DOHH2 (cell line): ENCODE measurements at regions not wholly inside any gene's neighbourhood (a gene's known extent, or its start where the extent isn't known, plus 50 kb on each side); places are given as distances from the start of the nearest gene placed in this dataset.
"Not testable (repeated sequence)": the region's sequence is repeated elsewhere in the genome, so short reads cannot be mapped to it uniquely, and the experiment has no call there.

Source experiments
- EZH2phosphoT487 ChIP-seq: fragments of 200-600 bp; sonication (generic); IDR thresholded peaks from 2 replicates; pipeline ENCODE4 v1.6.1; 2017; ENCODE audit warnings: borderline replicate concordance, mild to moderate bottlenecking, antibody characterized with exemption, low read length, moderate library complexity, mixed read lengths
- TF ChIP-seq, protein P1 (sequence below): fragments of 200-600 bp; sonication (generic); IDR thresholded peaks from one replicate; pipeline ENCODE4 v1.5.1; 2014; ENCODE audit warnings: antibody characterized with exemption, mild to moderate bottlenecking, low read depth, low read length; ENCODE audit not compliant: poor library complexity, severe bottlenecking

DNA sequence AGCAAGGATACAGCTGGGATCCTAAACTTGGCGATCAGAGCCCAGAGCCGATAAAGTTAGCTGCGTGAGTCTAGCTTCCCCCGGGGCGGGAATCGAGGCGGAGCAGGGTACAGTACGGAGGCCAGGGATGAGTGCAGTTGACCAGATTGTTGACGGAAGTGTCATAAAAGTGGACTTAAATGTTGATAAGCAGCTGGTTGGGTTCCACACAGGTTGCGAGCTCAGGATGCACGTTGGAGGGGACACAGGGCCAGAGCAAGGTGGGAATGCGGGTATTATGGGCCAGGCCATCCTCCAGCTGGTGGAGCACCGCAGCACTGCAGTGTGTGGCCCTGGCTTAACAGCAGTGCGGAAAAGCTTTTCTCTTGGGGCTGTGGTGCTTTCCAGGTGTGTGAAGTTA is 76.0 kb upstream of the PZP start:
- TF ChIP-seq, protein P1, sequence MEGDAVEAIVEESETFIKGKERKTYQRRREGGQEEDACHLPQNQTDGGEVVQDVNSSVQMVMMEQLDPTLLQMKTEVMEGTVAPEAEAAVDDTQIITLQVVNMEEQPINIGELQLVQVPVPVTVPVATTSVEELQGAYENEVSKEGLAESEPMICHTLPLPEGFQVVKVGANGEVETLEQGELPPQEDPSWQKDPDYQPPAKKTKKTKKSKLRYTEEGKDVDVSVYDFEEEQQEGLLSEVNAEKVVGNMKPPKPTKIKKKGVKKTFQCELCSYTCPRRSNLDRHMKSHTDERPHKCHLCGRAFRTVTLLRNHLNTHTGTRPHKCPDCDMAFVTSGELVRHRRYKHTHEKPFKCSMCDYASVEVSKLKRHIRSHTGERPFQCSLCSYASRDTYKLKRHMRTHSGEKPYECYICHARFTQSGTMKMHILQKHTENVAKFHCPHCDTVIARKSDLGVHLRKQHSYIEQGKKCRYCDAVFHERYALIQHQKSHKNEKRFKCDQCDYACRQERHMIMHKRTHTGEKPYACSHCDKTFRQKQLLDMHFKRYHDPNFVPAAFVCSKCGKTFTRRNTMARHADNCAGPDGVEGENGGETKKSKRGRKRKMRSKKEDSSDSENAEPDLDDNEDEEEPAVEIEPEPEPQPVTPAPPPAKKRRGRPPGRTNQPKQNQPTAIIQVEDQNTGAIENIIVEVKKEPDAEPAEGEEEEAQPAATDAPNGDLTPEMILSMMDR, result not testable (repeated sequence)
- TF ChIP-seq EZH2phosphoT487, result not testable (repeated sequence)
